HG03378 (cell line): ENCODE measurements at regions not wholly inside any gene's neighbourhood (a gene's known extent, or its start where the extent isn't known, plus 50 kb on each side); places are given as distances from the start of the nearest gene placed in this dataset.

Experiments used
- ATAC-seq: cut with Tn5 transposase; IDR thresholded peaks from one replicate; pipeline ENCODE4 v1.9.1; 2021; ENCODE audit warnings: mild to moderate bottlenecking, moderate library complexity; ENCODE audit not compliant: unreplicated experiment

- no peak for ATAC-seq
These were observed 326.4 kb downstream of the MEI4 start for GRCh38 chr6:77979204-77979603.

DNA sequence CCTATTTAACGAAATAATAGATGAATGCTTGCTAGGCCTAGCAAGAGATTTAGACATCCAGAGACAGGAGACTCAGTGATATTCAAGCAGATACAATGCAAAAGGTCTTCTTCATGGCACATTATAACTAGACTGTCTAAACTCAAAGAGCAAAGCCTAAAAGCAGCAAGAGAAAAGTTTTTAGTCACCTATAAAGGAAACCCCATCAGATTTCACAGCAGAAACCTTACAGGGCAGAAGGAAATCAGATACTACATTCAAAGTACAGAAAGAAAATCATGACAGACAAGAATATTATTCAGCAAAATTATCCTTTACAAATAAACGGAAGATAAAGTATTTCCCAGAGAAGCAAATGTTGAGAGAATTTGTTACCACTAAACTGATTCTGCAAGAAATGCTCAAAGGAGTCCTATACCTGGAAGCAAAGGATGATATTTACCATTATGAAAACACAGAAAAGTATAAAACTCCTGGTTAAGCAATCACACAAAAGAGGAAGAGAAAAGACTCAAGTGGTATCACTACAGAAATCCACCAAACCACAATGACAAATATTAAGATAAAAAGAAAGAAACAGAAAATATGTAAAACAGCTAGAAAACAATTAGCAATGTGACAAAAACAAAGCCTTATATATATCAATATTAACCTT lies 333.7 kb downstream of the MEI4 start:
- peak; percentile 87 for ATAC-seq

GRCh38 chr6:77987035-77987384 lies 334.2 kb downstream of the MEI4 start:
- ATAC-seq = peak; percentile 7

DNA sequence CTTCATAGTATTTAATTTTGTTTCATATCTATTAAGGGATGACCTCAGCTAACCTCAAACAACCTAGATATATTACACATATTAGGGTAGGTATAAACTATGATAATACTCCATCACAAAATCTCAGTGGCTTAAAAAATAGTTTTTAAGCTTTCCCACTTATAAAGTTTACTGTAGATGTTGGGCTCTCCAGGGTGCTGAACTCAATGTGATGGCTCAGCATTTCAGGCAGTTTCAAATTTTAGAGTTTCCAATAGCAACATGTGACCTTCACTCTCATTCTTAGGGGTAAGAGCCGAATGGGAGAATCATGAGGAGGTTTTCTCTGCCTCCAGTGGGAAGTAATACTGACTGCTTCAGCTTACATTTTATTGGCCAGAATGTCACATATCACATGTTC lies 357.3 kb downstream of the MEI4 start:
- ATAC-seq = no peak

DNA sequence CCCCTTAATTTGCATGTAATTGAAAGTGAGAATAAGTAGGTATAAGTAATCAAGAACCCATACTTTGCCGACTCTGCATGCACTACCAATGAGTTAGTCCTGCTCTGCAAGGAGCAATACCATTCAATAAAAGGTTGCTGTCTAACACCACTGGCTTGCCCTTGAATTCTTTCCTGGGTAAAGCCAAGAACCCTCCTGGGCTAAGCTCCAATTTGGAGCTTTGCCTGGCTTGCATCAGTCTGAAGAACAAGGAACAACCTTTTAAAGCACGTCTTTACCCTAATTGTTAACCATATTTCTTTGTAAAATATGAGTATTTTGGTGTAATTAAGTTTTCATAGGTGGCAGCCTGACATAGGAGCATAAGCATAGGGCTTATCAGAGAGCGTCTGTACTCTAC lies 367.7 kb downstream of the MEI4 start:
- ATAC-seq = no peak

GRCh38 chr6:78025502-78025901 lies 372.7 kb downstream of the MEI4 start:
- ATAC-seq = no peak

DNA sequence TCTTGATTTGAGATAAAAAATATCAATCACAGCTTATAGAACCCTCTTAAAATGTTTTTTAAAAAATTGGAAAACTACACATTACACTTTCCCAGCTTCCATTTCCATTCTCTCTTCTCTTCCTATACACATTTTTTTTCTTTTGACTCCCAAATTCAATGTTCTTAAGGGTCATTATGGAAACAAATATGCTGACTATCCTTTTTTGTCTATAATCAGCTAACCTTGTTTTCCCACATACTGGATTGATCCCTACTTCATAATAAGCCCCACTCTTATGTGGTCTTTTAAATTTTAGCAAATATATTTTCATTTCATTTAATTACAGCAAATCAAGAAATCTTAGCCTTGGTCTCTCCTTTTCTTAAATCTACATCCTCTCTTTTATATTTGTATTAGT lies 378.4 kb downstream of the MEI4 start:
- ATAC-seq = no peak

GRCh38 chr6:78059171-78059570 lies 406.3 kb downstream of the MEI4 start:
- no peak for ATAC-seq

DNA sequence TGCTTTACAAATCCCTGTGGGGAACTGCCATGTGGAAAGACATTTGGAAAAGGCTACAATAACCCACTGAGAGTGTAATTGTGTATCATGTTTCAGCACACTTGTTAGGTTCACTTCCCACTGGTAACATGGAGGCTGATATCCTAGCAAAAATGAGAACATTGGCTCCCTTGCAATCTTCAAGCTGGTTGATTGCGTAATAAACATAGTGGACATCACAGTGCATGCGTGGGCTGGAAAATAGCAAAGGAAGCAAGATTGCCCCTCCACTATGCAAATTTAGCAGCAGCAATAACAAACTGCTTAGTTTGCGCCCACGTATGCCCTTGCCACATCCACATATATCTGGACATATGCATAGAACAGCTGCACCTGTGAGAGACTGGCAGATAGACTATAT lies 410.2 kb downstream of the MEI4 start:
- no peak for ATAC-seq

GRCh38 chr6:78076371-78076770 lies 423.5 kb downstream of the MEI4 start:
- no peak for ATAC-seq

DNA sequence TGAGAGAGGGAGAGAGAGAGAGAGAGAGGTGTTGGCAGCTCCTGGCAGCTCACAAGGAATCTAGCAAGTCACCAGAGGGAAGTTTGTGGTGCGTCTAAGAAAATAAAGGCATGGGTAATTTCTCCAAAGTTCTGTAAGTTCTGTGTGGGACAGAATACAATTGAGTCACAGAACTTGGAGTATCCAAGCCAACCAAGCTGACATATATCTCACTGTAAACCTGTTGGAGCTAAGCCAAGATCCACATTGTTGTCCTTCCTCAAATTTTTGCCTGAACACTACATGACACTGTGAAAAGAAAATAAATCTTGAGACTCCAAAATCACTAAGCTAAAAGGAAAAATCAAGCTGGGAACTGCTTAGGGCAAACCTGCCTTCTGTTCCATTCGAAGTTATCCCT lies 436.7 kb downstream of the MEI4 start:
- ATAC-seq = no peak

DNA sequence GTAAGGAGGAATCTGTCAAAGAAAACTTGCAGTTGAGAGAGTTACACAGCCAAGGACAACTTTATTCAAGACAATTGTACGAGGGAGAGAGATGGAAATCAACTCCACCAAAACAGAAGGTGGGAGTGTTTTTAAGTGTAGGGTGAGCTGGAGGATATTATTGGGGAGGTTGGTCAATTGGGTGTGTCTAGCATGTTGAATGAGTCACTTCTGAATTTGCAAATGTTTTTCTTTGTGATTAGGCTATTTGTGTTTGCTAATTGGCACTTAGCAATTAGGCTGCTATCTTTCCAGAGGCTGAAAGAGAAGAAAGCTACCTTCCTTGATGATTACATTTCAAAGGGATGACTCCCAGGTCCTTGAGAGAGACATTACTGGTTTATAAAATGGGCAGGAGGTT lies 441.1 kb downstream of the MEI4 start:
- ATAC-seq = no peak

DNA sequence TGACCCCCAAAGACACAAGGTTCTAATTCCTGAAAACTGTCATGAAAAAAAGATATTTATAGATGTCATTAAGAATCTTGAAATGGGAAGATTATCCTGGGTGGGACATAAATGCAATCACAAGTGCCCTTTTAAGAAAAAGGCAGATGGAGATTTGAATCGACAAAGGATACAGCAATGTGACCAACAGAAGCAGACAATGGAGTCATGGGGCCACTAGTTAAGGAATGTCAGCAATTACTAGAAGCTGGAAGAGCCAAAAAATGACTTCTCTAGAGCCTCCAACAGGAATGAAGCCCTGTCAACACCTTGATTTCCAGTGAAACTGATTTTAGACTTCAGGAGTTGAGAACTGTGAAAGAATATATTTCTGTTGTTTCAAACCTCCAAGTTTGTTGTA lies 448.5 kb downstream of the MEI4 start:
- no peak for ATAC-seq

- no peak for ATAC-seq
These were observed 457.8 kb downstream of the MEI4 start for GRCh38 chr6:78110641-78111040.

DNA sequence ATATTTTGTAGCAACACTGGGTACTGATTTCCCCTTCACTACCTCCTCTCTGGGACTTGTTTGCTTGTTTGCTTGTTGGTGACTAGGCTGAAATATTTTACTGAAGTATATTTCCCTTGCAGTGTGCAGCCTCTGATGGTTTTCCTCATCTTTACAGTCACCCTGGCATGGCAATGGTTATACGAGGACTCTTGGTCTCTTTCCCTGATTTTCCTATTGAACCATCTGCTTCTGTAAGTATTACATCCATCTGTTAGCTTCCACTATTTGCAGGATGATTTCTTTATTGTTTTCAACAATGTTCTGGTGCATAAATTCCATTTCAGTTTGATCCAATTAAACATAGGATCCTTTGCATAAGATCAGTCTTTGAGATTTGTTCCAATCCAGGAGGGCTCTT lies 465.1 kb downstream of the MEI4 start:
- ATAC-seq = no peak

DNA sequence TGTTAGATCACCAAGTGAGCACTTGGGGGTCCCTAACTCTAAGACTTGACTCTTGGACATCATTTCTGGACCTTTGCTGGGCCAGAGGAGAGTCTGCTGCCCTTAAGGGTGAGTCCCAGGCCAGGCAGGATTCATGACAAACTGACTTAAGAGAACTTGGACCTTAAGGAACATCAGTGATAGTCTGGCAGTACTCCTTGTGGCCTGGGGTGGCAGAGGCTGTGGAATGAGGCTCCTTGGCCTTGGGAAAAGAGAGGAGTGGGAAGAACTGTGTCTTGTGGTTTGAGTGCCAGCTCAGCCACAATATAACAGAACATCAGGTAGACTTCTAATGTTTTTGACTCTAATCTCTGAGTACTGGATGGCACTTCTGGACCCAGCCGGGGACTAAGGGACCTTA lies 478.7 kb downstream of the MEI4 start:
- no peak for ATAC-seq

DNA sequence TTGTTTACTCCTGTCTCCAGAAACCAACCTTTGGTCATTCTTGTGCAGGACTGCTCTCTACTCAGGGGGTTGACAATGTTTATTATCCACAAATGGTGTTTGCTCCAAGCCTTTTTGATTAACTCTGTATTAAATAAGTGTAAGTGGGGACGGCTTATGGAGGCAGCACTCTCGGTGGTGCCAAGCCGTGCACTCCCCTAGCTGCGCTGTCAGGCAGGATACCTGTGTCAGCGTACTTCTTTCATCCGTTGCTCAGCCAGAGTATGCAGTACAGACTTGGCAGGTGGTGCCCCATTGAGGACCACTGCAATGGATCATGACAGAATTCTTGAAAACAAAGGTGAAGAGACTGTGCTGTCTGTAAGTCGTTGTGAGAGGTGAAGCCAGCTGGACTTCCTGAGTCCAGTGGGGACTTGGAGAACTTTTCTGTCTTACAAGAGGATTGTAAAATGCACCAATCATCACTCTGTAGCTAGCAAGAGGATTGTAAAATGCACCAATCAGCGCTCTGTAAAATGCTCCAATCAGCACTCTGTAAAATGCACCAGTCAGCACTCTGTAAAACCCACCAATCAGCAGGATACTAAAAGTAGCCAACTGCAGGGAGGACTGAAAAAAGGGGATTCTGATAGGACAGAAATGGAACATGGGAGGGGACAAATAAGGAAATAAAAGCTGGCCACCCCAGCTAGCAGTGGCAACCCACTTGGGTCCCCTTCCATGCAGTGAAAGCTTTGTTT lies 480.0 kb downstream of the MEI4 start:
- ATAC-seq = no peak

DNA sequence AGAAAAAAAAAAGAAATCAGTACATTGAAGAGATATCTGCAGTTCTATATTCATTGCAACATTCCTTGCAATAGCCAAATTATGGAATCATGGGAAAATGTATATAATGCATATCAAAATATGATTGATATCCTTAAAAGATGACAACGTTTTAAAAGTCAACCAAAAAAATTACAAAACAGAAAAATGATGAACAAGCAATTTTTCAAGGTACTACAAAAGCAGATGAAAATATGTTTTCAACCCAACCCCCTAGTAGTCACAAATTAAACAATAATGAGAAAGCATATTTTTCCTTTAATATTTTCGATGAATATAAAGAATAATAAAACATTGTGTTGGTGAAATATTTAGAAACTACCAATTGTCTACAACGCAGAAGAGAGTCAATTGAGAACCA lies 497.6 kb downstream of the MEI4 start:
- ATAC-seq = no peak

- ATAC-seq = no peak
These were observed 501.1 kb downstream of the MEI4 start for GRCh38 chr6:78153976-78154375.

- no peak for ATAC-seq
These were observed 504.8 kb downstream of the MEI4 start for GRCh38 chr6:78157606-78158005.

- ATAC-seq = no peak
These were observed 536.1 kb downstream of the MEI4 start for GRCh38 chr6:78188891-78189290.

DNA sequence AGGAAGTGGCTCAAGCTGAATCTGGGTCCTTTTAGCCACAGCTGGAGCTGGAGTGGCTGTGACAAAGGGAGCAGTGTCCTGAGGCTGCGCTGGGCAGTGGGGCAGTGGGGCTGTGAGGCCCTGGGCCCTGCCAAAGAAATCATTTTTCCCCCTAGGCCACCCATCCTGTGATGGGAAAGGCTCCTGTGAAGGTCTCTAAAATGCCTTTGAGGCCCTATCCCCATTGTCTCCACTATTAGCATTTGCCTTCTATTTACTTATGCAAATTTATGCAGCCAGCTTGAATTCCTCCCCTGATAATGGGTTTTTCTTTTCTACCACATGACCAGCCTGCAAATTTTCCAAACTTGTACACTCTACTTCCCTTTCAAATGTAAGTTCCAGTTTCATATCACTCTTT lies 539.2 kb downstream of the MEI4 start:
- no peak for ATAC-seq

GRCh38 chr6:78199044-78199443 lies 546.2 kb downstream of the MEI4 start:
- no peak for ATAC-seq
